GM12891 (cell line): ENCODE measurements at regions not wholly inside any gene's neighbourhood (a gene's known extent, or its start where the extent isn't known, plus 50 kb on each side); places are given as distances from the start of the nearest gene placed in this dataset.
"Not testable (repeated sequence)": the region's sequence is repeated elsewhere in the genome, so short reads cannot be mapped to it uniquely, and the experiment has no call there.

ENCODE experiments used
- DNase-seq: peaks from one replicate; pipeline ENCODE4 v3.0.0; 2011; ENCODE audit warnings: low spot score; ENCODE audit not compliant: insufficient read length
- FAIRE-seq: peaks from 2 replicates; lab custom pipeline; 2011; peaks lifted over from hg19 to GRCh38; lab: Jason Lieb, UNC
- PAX5 ChIP-seq: IDR thresholded peaks from 2 replicates; pipeline ENCODE4 v1.6.1; 2011; ENCODE audit warnings: low read length, moderate library complexity, mild to moderate bottlenecking; ENCODE audit not compliant: insufficient read depth, severe bottlenecking
- POLR2A ChIP-seq: IDR thresholded peaks from 2 replicates; pipeline ENCODE4 v1.6.1; 2011; ENCODE audit warnings: low read depth, low read length, control low read depth
- POLR2AphosphoS5 ChIP-seq: IDR thresholded peaks from 2 replicates; pipeline ENCODE4 v1.6.1; 2011; ENCODE audit warnings: low read depth, low read length, control low read depth
- POU2F2 ChIP-seq: IDR thresholded peaks from 2 replicates; pipeline ENCODE4 v1.6.1; 2011; ENCODE audit warnings: low read depth, mild to moderate bottlenecking, control low read depth, low read length, moderate library complexity
- SPI1 ChIP-seq: IDR thresholded peaks from 2 replicates; pipeline ENCODE4 v1.6.1; 2011; ENCODE audit warnings: low read depth, low read length, control low read depth
- TAF1 ChIP-seq: IDR thresholded peaks from 2 replicates; pipeline ENCODE4 v1.6.1; 2011; ENCODE audit warnings: low read depth, low read length, control low read depth

GRCh38 chr4:156521631-156522030 is 450.0 kb downstream of the PDGFC start:
- no peak for DNase-seq
- FAIRE-seq, result no peak
- TF ChIP-seq POU2F2, result no peak
- TF ChIP-seq PAX5, result no peak
- no peak for TF ChIP-seq SPI1
- no peak for TF ChIP-seq TAF1
- no peak for TF ChIP-seq POLR2AphosphoS5
- TF ChIP-seq POLR2A, result no peak

GRCh38 chr4:156517956-156518355 is 453.6 kb downstream of the PDGFC start:
- no peak for DNase-seq
- TF ChIP-seq PAX5 (no peak), POLR2AphosphoS5 (no peak), POU2F2 (no peak), SPI1 (no peak), TAF1 (no peak), POLR2A (no peak)
- FAIRE-seq, result no peak

- DNase-seq (no peak), FAIRE-seq (no peak)
- no peak for TF ChIP-seq POLR2AphosphoS5
- no peak for TF ChIP-seq TAF1
- TF ChIP-seq POU2F2, result no peak
- TF ChIP-seq PAX5, result no peak
- no peak for TF ChIP-seq POLR2A
- no peak for TF ChIP-seq SPI1
These were observed 454.1 kb downstream of the PDGFC start for GRCh38 chr4:156517546-156517945.

GRCh38 chr4:156516698-156517097 is 454.9 kb downstream of the PDGFC start:
- no peak for FAIRE-seq
- no peak for TF ChIP-seq POLR2AphosphoS5
- TF ChIP-seq TAF1, result no peak
- TF ChIP-seq PAX5, result no peak
- no peak for TF ChIP-seq POLR2A
- no peak for TF ChIP-seq POU2F2
- no peak for TF ChIP-seq SPI1
- DNase-seq, result no peak

- FAIRE-seq, result no peak
- TF ChIP-seq SPI1 (no peak), POU2F2 (no peak), PAX5 (no peak), POLR2A (no peak), POLR2AphosphoS5 (no peak), TAF1 (no peak)
- no peak for DNase-seq
These were observed 456.3 kb downstream of the PDGFC start for GRCh38 chr4:156515295-156515694.

DNA sequence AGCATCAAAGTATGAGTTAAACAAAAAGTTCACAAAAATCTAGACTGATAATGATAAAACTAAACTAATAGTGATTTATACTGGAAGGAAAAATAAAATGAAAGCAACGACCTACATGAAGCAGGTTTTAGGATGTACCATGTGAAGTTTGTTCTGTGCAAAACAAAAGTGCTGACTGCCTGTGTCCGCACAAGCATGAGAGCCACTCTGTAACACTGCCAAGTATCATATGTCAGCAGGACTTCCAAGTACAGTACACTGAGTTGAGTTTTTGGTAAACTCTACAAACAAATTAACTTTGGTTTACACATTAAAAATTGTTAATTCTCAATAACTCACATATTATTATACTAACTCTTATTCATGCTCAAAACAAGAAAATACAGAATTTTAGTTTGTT is 459.0 kb downstream of the PDGFC start:
- no peak for DNase-seq
- TF ChIP-seq TAF1 (no peak), POLR2AphosphoS5 (no peak), POLR2A (no peak), POU2F2 (no peak), PAX5 (no peak), SPI1 (no peak)
- no peak for FAIRE-seq

- FAIRE-seq, DNase-seq: not testable (repeated sequence)
These were observed 461.7 kb downstream of the PDGFC start for GRCh38 chr4:156509921-156510320.

- DNase-seq, result no peak
- no peak for FAIRE-seq
- TF ChIP-seq POU2F2, result no peak
- TF ChIP-seq PAX5, result no peak
- no peak for TF ChIP-seq SPI1
- TF ChIP-seq TAF1, result no peak
- TF ChIP-seq POLR2AphosphoS5, result no peak
- no peak for TF ChIP-seq POLR2A
These were observed 466.2 kb downstream of the PDGFC start for GRCh38 chr4:156505341-156505955.

DNA sequence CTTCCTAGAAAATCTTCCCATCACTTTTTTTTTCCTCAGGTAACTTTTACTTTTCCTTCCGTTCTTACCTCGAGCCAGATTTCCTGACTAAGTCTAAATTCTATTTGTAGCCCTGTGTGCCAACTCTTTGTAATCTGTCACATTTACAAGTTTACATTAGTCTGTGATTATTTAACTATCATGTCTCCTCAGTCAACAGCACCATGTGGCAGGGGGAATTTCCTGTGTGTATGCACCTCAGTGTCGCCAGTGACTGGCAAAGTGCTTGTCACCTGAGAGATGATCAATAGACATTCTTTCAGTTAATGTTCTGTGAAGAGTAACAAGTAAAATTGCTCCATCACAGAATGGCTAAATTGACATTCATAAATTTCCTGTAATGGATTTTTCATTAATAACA is 468.5 kb downstream of the PDGFC start:
- DNase-seq (no peak), FAIRE-seq (no peak)
- TF ChIP-seq POU2F2 (no peak), POLR2A (no peak), PAX5 (no peak), POLR2AphosphoS5 (no peak), SPI1 (no peak), TAF1 (no peak)

GRCh38 chr4:156501962-156502361 is 469.6 kb downstream of the PDGFC start:
- FAIRE-seq, result no peak
- no peak for DNase-seq
- TF ChIP-seq POU2F2 (no peak), SPI1 (no peak), POLR2A (no peak), PAX5 (no peak), TAF1 (no peak)

DNA sequence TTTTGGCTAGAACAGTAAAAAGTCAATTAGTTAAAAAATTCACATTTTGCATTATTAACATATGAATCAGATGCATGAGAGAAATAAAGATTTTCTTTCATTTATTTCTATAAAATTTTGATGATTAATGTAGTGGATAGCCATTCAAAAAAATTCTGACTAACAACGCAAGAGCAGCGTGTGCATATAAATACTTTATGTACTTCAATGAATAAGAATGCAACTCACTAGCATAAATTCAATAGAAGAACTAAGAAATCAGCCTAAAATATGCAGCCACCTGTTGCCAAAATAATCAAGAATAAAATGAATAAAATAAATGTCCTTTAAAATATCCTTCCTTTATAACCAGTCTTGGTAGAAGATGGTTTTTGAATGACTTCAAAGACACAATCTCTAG is 471.9 kb downstream of the PDGFC start:
- no peak for TF ChIP-seq TAF1
- TF ChIP-seq SPI1, result no peak
- TF ChIP-seq PAX5, result no peak
- no peak for TF ChIP-seq POLR2AphosphoS5
- no peak for TF ChIP-seq POU2F2
- no peak for TF ChIP-seq POLR2A
- DNase-seq (no peak), FAIRE-seq (no peak)
